Spleen (tissue), 7 donors: ENCODE measurements at regions not wholly inside any gene's neighbourhood (a gene's known extent, or its start where the extent isn't known, plus 50 kb on each side); places are given as distances from the start of the nearest gene placed in this dataset.

Experiments used
- CTCF ChIP-seq, 11 experiments: fragments of 200-600 bp in 7 of 11; fragments of 450-650 bp in 4 of 11; sonication (generic) in 4 of 11; IDR thresholded peaks in 8 of 11; conservative IDR thresholded peaks in 3 of 11; 1 replicate in 7 of 11; 2 replicates in 4 of 11; pipeline versions ENCODE4 v1.4.0 to v1.8.0; 2016 to 2021; ENCODE audit warnings: antibody characterized with exemption in 11 of 11, inconsistent platforms in 4 of 11, mild to moderate bottlenecking in 1 of 11
- POLR2A ChIP-seq, 3 donors: fragments of 450-650 bp; IDR thresholded peaks; one replicate each; pipeline ENCODE4 v1.5.1; 2017; ENCODE audit warnings: antibody characterized with exemption in 3 of 3, mild to moderate bottlenecking in 1 of 3
- POLR2AphosphoS5 ChIP-seq, 3 donors: sonication (generic); formaldehyde crosslinking; IDR thresholded peaks; one replicate each; pipeline ENCODE4 v1.5.1; 2017; ENCODE audit warnings: antibody characterized with exemption in 3 of 3
- donor health status: DM: no; HTN: no; CAD: no; lungs with moderate emphysema.
- donor health status: DM: no; HTN: no; CAD: no.
- donor health status: DM: no; HTN: no; CAD: no.

DNA sequence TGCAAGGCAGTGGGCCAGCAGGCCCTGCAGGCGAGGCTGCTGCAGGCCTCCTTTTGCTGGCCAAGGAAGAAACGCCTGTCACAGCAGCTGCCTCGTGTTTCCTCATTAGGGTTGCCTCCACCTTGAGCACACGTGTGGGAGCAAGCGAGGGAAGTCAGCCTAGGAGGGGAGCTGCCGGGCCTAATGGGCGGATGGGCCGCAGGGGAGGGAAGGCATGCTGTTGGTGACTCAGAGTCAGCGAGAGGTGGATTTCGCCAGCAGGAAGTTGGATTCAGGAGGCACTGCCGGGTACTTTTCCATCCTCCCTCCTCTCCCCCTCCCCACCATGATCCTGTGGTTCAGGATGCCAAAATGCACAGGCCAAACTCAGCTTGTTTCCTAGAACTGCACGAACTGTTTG lies 498.7 kb downstream of the METTL15 start:
- TF ChIP-seq CTCF (IDR thresholded peaks at IDR 0.05 in 8 of 11, conservative IDR thresholded peaks at IDR 0.05 in 3 of 11): no peak
- no peak for TF ChIP-seq POLR2A (IDR thresholded peaks at IDR 0.05)
- TF ChIP-seq POLR2AphosphoS5 (IDR thresholded peaks at IDR 0.05): no peak
